Pons (tissue), 1 donor: ENCODE measurements at regions not wholly inside any gene's neighbourhood (a gene's known extent, or its start where the extent isn't known, plus 50 kb on each side); places are given as distances from the start of the nearest gene placed in this dataset.

Experiments
- DNase-seq: peaks from one replicate; pipeline ENCODE4 v3.0.0-alpha.2; 2016; ENCODE audit warnings: low spot score

DNA sequence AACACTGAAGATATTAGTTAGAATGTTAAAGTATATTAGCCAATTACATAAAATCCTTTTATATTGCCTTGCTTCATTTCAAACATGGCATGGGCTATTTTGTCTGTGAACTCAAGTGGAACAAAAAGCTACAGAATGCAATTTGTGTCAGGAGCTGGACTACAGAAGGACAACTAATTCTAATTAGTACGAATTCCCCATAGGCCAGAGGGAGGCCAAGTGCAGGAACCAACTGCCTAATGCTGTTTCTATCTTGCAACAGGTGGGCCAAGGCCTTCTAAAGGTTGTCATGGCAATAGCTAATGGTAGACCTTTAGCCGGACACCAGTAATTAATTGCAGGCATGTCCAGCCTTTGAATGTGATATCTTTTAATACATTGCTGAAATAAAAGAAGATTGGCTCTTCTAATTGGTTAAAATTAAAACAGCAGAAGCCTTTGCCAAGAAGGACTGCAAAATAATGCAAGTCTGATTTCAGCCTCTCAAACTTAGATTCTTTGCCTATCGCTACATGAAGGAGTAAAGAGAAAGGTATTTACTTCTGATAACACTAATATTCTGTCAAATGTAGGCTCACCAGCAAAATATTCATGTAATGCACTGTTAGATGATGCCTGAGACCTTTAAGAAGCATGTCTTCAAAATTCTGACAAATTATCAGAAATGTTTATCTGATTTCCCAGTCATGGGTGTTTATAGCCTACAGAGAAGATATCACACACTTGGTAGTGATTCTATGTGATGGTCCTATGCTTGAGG lies 232.1 kb downstream of the LMO4 start:
- DNase-seq, result no peak

DNA sequence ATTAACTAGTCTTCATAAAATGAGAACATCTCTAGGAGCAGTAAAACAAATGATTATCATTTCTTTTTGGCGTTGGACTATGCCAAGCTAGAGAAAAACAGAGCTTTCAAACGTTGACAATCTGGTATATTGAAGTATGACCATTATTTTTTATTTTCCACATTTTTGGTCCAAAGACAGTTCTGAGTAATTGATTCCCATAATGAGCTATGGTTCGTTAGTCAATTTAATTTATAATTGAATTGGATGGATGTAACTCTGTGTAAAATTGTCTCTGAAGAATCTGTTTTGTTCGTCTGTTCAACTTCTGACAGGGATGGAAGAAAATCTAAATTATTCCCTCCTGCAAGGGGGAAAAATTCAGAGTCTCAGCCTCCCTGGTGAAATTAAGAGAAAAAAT lies 234.5 kb downstream of the LMO4 start:
- no peak for DNase-seq

DNA sequence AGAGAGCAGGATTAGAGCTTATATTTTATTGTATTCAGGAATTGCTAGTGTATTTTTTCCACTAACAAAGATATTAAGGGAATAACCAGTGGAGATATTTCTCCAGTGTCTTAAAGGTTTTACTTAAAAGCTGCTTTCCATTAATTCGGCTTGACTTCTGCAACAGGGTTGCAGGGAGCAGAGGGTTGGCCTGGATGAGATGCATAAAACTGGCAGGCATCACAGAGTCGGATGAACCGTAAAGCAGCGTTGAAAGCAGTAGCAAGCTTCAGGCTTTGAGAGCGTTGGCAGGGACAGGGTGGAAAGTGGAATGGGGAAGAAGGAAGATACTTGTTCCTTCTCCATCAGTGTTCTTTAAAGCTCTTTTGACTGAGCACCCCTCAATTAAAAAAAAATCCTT lies 237.2 kb downstream of the LMO4 start:
- DNase-seq, result no peak

DNA sequence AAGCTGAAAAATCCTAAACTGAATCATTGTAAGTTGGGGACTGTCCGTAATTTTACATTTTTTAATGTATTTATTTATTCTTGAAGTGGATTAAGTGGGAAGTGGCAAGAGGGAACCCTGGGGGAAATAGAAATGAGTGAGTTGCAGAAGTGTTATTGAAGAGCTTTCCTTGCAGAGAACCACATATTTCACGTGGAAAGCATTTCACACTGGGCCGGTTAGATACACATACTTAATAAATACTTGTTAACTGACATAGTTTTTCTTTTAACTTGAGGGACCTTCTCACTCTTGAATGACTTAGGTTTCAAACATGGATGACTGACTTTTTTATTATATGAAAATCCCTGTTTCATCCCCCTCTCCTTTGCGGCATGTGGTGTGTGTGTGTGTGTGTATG lies 239.3 kb downstream of the LMO4 start:
- no peak for DNase-seq

DNA sequence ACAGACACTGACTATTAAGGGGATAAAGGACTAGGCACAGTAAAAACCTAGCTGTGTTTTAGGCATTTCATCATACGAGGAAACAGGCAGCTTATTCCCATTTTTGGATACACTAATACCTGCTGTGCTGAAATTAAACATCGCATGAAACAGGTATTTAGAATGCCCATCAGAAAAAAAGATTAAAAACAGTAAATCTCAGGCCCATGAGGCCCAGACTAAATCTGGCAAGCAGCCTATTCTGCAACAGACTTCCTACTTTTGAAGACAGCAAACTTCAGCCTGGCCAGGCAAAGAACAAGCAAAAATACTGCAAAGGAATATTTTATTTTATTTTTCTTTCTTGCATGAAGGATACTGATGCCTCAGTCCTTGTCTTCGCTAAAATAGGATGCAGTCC lies 240.2 kb downstream of the LMO4 start:
- no peak for DNase-seq

DNA sequence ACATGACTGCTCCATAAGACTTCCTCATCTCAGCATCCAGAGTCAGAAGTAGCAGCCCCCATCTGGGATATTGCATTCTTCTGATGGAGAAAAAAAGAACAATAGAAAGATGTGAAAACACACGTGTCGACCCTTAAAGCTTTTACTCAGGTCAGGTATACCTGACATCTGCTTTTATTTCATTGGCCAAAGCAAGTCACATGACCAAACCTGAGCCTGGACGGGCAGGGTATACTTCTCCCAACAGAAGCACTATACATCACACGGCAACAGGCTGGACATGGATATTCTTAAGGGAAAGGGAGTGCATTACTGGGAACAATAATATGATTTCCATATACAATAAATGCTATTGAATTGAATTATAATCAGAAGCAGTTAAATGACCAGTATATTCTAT lies 243.3 kb downstream of the LMO4 start:
- DNase-seq, result no peak

DNA sequence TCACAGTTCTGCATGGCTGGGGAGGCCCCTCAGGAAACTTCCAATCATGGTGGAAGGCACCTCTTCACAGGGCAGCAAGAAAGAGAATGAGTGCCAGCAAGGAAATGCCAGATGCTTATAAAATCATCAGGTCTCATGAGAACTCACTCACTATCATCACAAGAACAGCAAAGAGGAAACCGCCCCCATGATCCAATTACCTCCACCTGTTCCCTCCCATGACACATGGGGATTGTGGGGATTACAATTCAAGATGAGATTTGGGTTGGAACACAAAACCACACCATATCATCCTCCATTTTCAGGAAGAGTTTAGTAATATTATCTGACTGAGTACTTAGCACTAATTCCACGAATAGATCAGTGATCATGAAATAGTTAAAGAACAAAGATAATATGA lies 244.2 kb downstream of the LMO4 start:
- DNase-seq, result no peak

DNA sequence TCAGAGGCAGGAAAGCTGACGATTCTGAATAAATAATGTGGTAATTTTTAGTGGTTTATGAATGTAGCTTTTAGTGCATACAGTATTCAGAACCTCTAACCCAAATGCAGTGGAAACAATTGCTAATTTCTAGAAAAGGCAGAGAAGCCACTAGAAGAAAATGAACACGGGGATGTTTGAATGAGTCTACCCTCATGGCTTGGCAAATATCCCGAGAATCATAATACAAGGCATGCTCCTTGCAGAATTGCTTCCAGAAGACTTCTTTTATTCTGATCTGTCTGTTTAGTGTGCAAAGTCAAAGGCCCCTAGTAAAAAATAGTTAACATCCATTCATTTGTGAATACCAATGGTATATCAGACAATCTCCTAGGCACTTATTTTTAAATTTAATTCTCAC lies 246.8 kb downstream of the LMO4 start:
- DNase-seq, result no peak

DNA sequence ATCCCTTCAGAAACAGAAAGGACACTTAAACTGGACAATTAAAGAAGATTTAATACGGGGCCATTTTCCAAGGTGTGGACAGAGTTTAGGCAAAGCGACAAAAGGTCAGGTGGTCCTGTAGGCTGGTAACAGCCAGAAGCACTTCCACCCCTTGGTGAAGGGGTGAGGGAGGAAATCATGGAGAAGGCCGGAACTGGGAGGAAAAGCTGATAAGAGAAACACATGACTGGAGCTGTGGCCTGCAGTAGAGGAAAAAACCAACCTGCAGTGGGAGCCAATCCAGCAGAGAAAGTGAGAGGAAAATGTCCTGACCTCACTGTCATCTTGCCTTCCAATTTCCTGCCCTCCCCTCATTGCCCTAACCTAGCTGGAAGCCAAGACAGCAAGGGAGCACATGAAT lies 249.8 kb downstream of the LMO4 start:
- no peak for DNase-seq

DNA sequence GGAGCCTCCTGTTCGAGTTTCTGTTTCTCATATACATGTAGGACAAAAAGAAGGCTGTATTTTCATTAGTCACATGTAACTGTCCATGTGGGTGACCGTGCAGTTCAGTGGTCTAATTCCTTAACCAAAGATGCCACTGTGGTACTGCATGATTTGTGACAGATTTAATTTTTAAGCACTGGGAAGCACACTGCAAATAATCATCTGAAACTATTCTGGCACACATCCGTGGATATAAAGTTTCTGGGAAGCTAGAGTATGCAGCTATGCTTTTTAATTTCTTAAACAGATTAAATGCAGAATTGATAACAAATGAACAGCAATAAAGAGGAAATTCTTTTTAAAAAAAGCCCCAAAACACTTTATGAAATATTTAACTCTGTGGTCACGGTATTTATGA lies 254.8 kb downstream of the LMO4 start:
- DNase-seq, result no peak

DNA sequence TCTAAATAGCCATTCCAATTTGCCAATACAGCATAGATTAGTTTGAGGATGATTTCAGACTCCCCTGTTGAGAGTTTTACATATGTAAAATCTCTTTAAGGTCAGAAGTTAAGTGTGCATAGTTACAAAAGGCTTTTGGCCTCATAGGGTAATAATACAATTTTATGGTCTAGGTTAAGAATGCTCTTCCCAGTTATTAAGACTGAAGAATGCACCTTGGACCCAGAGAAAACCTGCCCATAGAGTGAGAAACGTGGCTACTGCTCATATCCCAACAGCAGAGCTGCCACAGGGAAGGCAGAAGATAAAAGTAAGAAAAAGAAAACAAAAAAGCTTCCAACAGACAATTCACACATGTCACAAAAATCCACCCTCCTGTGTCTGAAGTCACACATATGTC lies 255.9 kb downstream of the LMO4 start:
- DNase-seq, result no peak

DNA sequence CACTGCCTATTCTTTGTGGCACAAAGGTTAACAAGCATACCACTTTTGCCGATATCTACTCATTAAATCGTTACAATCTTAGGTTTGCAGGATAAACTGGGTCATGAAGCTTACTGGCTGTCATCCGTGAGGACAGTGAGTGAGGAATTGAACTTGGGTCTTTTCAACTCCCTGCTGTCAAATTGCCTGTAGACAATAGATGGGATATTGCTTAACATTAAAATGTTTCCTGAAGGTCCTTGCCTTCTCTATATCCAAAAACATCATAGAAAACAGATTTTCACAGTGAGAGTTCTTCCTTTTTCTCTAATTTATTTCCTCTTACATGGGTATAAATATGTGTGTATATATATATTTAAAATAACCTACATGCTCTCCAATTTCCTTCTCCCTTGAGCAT lies 257.8 kb downstream of the LMO4 start:
- DNase-seq, result no peak

DNA sequence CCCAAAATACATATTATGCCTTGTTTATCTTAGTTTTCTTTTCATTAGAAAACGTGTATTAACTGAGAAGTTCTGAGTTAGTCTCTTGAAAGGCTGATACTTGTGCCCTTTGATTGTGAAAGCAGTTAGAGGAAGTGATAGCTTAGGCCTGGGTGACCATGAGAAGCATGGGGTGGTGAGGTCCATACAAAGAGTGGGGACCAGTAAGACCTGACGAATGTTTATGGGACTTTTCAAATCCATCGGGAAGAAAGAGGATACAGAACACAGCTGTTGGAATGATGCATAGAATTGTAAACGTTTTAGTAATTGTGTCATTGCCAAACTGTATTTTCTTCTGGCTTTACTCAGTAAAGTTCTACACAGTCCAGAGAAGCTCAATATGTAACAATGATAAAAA lies 259.8 kb downstream of the LMO4 start:
- DNase-seq, result no peak

DNA sequence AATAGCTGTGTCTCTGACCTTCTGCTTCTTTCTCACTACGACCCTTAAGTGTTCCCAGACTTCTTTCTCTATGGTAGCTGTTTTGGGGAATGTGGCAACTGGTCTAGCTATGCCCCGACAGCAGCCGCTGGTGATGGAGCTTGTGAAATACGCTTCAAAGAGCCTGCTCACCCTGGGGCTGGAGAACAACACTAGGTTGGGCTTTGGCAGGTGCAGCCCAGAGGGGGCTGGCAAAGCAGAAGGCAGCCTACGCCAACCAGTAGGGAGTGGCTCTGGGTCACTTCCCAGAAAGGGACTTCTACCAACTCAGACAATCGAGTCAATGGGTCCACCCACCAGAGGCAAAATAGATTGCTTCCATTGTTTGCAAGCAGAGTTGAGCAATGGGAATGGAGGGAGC lies 262.8 kb downstream of the LMO4 start:
- no peak for DNase-seq

DNA sequence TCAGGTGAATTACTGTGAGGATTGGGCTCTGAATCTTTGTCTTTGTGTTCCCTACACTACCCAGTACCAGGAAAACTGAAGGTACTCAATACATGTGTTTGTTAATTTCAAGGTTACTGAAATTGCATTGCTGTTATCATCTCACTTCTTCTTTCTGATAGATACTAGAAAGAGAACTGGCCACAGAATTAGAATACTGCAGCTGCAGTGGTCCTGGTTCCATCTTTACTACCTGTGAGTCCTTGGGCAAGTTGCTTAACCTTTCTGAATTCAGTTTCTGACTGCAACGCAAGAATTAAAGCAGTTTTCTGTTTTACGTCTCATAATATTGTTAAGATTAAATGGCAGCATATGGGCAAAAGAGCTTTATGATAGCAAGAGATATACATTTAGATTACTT lies 263.5 kb downstream of the LMO4 start:
- DNase-seq, result no peak

DNA sequence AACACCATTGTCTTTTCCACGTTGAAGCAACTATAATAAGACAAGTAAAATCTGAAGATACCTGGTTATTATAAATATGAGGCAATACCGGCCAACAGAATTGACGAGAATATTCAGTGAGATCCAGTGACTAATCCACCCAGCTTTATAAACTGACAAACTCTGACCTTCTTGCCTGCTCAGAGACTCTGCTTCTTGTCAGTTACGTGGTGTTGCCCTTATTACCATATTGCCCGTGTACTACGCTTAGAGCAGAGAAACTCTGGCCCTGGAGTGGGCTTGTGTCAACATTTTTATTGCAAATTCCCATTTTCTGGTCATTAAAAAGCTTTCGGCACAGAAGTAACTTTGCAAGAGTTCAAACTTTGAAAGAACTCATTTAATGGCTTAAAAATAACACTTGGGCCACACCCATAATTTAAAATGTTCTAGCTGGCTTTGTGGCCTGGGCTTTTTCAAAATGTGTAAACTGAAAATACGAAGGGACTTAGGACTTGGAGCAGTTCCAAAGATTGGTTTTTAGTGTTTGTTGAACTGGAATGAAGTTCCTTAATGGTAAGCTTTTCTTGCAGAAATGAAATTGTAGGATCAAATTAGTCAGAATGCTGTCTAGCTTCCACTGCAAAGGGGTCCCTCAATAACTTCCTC lies 266.2 kb downstream of the LMO4 start:
- DNase-seq, result no peak

DNA sequence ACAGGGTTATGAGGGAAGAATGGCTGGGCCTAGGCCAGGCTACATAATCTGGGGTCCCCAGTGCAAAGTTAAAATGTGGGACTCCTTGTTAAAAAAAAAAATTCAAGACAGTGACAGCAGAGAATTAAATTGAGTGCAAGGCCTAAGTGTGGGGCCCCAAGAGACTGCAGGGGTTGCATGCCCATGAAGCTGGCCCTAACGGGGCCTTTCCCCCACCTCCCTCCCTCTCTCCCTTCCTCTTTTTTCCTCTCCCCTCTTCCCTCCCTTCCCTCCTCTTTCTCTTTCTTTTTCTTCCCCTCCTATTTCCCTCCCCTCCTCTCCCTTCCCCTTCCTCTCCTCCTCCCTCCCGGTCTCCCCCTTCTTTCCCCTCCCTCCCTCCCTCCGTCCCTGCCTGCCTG lies 266.7 kb downstream of the LMO4 start:
- no peak for DNase-seq

DNA sequence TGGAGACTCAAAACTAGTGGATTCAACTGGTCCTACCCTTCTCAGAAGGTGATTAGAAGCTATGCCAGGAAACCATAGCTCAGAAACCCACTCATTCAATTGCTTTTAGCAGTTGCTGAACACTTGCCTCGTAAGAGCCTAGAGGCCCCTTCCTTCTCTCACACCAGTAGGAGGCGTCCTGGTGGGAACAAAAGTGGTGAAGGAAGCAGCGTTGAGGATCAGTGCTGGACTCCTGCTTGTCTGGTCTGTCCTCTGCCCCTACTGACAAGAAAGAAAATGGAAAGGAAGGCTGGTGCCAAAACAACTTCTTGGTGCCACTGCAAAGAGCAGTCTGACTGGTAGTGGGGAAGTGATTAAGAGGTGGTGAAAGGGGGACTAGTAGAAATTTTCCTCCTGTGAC lies 269.7 kb downstream of the LMO4 start:
- no peak for DNase-seq

DNA sequence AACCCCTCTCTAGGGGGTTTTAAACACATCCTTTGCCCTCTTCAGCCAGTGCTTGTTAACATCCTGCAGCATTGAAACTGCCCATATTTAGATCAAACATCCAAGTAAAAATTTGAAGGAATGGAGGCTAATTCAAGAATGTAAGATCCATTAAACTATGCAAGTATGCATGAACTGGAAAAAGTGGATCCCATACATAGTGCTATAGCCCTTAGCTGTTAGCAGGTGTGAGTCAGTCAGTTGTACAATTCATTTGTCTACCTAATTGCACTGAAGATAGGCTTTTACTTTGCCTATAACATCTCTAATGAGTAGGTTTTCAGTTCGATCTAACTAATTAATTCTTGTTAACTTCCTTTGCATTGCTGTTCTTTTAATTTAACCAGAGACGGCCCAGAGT lies 270.9 kb downstream of the LMO4 start:
- DNase-seq, result no peak

DNA sequence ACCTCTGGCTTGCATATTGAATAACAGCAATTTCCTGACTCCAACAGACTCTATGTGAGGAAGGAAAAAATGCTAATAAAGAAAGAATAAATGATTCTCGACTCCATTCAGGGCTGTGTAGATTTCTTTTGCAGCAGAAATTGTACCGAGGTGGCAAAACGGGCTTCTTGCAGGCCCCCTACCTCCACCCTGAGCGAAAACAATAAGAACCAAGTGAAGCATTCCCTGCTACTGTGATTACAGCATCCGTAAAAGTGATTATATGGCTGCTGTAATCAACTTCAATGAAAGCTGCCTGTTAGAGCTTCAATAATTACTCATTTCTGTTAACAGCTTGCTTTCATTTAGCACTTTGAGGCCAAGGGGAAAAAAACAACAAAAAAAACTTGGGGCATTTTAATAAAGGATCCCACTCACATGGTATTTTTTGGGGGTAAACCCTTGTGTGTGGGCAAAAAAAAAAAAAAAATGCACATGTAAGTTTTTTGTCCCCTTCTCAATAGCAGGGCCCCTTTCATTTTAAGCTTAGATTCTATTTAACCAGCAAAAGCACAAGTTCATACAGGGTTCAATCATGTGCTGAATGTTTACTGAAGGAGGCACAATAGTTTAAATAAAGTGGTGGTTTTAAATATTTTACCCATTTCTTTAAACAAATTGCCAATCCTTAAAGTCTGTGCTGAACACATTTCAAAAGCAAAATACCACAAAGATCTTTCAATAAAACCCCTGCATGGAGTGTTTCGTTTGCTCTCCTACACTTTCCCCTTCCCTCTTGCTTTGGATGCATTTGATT lies 271.6 kb downstream of the LMO4 start:
- DNase-seq, result no peak

DNA sequence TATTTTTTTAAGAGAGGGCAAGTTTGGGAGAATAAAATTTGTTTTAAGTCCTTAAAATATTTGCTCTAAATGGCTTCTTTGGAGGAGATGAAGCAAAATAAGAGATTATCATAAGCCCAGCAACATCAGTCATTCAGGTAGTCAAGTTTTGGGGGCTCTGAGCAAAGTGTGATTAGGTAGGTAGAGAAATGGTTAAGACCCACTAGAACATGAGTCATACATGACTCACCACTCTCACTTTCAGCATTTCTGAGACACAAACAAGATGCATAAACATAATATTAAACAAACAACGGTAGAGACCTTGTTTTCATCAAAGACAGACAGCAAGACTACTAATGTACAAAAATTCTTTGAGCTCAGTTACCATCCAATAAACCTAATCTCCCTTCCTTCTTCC lies 272.2 kb downstream of the LMO4 start:
- no peak for DNase-seq

DNA sequence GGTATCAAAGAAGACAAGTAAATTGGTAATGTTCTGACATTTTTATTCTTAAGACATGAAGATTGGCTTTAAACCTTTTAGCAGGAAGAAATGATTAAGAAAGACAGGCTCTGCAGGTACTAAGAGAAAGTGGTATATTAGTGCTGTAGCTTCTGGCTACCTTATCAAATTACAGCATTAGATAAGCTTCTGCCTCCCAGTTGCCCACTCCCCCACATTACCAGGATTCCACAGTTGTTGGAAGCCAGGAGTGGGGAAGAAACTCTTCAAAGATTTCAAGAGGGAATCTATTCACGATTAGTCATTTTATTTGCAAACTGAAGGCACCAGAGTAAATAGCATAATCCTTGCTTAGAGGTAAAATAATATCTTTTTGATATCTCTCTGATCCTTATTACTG lies 274.9 kb downstream of the LMO4 start:
- DNase-seq, result no peak

DNA sequence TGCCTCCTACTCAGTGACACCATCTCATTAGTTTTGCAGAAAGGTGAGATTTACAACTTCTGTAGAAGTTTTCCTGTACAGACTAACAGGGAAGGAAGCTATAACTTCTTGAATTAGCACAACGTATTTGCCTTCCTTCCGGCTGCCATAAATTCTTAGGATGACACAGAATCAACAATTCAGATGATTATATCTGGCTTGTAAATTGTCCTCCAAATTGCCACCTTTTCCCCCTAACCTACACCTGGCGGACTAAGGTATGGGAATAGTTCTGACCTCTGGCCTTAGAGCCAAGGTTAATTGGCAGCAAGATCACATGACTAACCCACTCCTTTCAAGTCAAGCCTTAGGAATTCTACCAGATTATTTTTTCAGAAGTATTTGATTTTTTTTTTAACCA lies 284.3 kb downstream of the LMO4 start:
- DNase-seq, result no peak
